ENCODE measurements at regions not wholly inside any gene's neighbourhood (a gene's known extent, or its start where the extent isn't known, plus 50 kb on each side); places are given as distances from the start of the nearest gene placed in this dataset.

- H3K36me3 ChIP-seq = no peaks in the 10 kb centered on the region
- TF ChIP-seq CTCF (IDR thresholded peaks at IDR 0.05) = no peak
- no peak for DNase-seq (ENCODE audit: low spot score)
- H3K27me3 ChIP-seq = no peaks in the 10 kb centered on the region
- H3K4me3 ChIP-seq = no peak overlapping the region
- peaks cover 0 to 13% of the 10 kb centered on the region in 2 donors for H3K4me1 ChIP-seq
- no peak overlapping the region for H3K27ac ChIP-seq
- H3K9me3 ChIP-seq = no peaks in the 10 kb centered on the region
These were observed 188.9 kb downstream of the NRIP1 start for GRCh38 chr21:14875704-14876523.

- TF ChIP-seq CTCF (IDR thresholded peaks at IDR 0.05) = no peak
- H3K9me3 ChIP-seq = no peaks in the 10 kb centered on the region
- H3K36me3 ChIP-seq = no peaks in the 10 kb centered on the region
- H3K27me3 ChIP-seq = no peaks in the 10 kb centered on the region
- H3K4me3 ChIP-seq = no peak overlapping the region
- H3K27ac ChIP-seq = no peak overlapping the region
- no peak for DNase-seq (ENCODE audit: low spot score)
- H3K4me1 ChIP-seq = peaks cover 0 to 13% of the 10 kb centered on the region in 2 donors
These were observed 189.6 kb downstream of the NRIP1 start for GRCh38 chr21:14875186-14875585.

- Histone ChIP-seq H3K27me3 (no peaks in the 10 kb centered on the region), H3K9me3 (no peaks in the 10 kb centered on the region), H3K4me3 (no peak overlapping the region), H3K27ac (no peak overlapping the region), H3K4me1 (peaks cover 0 to 13% of the 10 kb centered on the region in 2 donors), H3K36me3 (no peaks in the 10 kb centered on the region)
- no peak for TF ChIP-seq CTCF (IDR thresholded peaks at IDR 0.05)
- no peak for DNase-seq (ENCODE audit: low spot score)
These were observed 190.4 kb downstream of the NRIP1 start for GRCh38 chr21:14874379-14874778.

- Histone ChIP-seq H3K9me3 (no peaks in the 10 kb centered on the region), H3K36me3 (no peaks in the 10 kb centered on the region), H3K4me3 (no peak overlapping the region), H3K4me1 (peaks cover 0 to 11% of the 10 kb centered on the region in 2 donors), H3K27me3 (no peaks in the 10 kb centered on the region), H3K27ac (no peak overlapping the region)
- no peak for TF ChIP-seq CTCF (IDR thresholded peaks at IDR 0.05)
- no peak for DNase-seq (ENCODE audit: low spot score)
These were observed 192.9 kb downstream of the NRIP1 start for GRCh38 chr21:14871861-14872260.

- H3K27ac ChIP-seq = no peak overlapping the region
- TF ChIP-seq CTCF (IDR thresholded peaks at IDR 0.05) = no peak
- no peak for DNase-seq (ENCODE audit: low spot score)
- H3K9me3 ChIP-seq = no peaks in the 10 kb centered on the region
- no peaks in the 10 kb centered on the region for H3K27me3 ChIP-seq
- peaks cover 0 to 11% of the 10 kb centered on the region in 2 donors for H3K4me1 ChIP-seq
- no peaks in the 10 kb centered on the region for H3K36me3 ChIP-seq
- no peak overlapping the region for H3K4me3 ChIP-seq
These were observed 194.0 kb downstream of the NRIP1 start for GRCh38 chr21:14870853-14871149.
